ENCODE measurements at regions not wholly inside any gene's neighbourhood (a gene's known extent, or its start where the extent isn't known, plus 50 kb on each side); places are given as distances from the start of the nearest gene placed in this dataset.

DNA sequence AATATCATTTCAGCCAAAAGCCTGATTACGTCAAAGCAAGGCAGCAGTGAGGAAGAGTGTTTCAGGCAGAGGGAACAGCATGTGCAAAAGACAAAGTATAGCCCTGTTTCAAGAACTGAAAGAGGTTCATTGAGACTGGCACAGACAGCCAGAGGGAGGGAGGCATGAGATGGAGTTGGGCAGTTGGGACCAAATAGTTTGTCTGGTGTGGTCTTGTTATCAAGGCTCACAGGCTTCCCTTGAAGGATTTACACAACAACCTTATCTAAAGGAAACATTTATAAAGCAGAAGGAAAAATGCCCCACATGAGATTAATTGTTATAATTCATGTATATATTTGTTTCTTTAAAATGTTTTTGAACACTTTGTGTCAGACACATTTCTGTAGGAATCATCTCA, 253.3 kb downstream of the DMAC1 start:
- no peaks in the 10 kb centered on the region for H3K4me1 ChIP-seq (ENCODE audit: insufficient read depth, low read length)
- H3K27me3 ChIP-seq (ENCODE audit: control insufficient read depth in 1 of 2, insufficient read depth in 2 of 2, low read length in 2 of 2): no peaks in the 10 kb centered on the region
- no peak for FAIRE-seq
- H3K9me3 ChIP-seq (ENCODE audit: low read length): no peaks in the 10 kb centered on the region
- ChIA-PET CTCF (ENCODE audit: low intra/inter-chr PET ratio, low total read pairs) (no interaction called here), POLR2A (no interaction called here)
- no peaks in the 10 kb centered on the region for H3K79me2 ChIP-seq (ENCODE audit: insufficient read depth, low read length)
- DNase-seq (ENCODE audit: low spot score): no peak
- 0% methylated on average over 1 of the region's 1 CpG for WGBS (ENCODE audit: low lambda C conversion rate)
- no peak for ATAC-seq
- H3K36me3 ChIP-seq (replicated peaks in 1 of 2; ENCODE audit: control insufficient read depth in 1 of 2, insufficient read depth in 2 of 2, low read length in 2 of 2): no peaks in the 10 kb centered on the region
- no peak overlapping the region for H3K4me3 ChIP-seq (replicated peaks in 1 of 3; ENCODE audit: insufficient read depth in 1 of 3, low read depth in 2 of 3, low read length in 3 of 3)
- H4K20me1 ChIP-seq (ENCODE audit: insufficient read depth, low read length): no peaks in the 10 kb centered on the region
- H3K4me2 ChIP-seq (ENCODE audit: low read depth, low read length): no peak overlapping the region
- H2AFZ ChIP-seq (ENCODE audit: low read length): no peak overlapping the region
- in situ Hi-C loops (cut with HindIII; ENCODE audit: extremely low pct_ligation_motif_present, low pct_unique_long_range_greater_than_20kb) (loop anchor here (25.0 kb wide), 1 partner anchor 634 kb away; no protein-coding TSS in a partner anchor), intact Hi-C loops (cut with micrococcal nuclease; ENCODE audit: unreplicated experiment) (no loop called here)
- no peak overlapping the region for H3K27ac ChIP-seq (ENCODE audit: extremely low read length, insufficient read depth, low read length)
- H3K9ac ChIP-seq (ENCODE audit: insufficient read depth, low read depth, low read length): no peak overlapping the region
- TF ChIP-seq ARID3A (IDR thresholded peaks at IDR 0.05; ENCODE audit: low read depth, low read length) (no peak), ZNF562 (CRISPR knock-in tag; IDR thresholded peaks at IDR 0.05; ENCODE audit: borderline replicate concordance) (no peak), RFX1 (IDR thresholded peaks at IDR 0.05) (no peak), ZNF782 (CRISPR knock-in tag; IDR thresholded peaks at IDR 0.05; ENCODE audit: borderline replicate concordance) (no peak), ZFYVE20 (CRISPR knock-in tag; IDR thresholded peaks at IDR 0.05; ENCODE audit: borderline replicate concordance, low read depth) (no peak), ZBTB3 (CRISPR knock-in tag; IDR thresholded peaks at IDR 0.05; ENCODE audit: borderline replicate concordance, low read depth) (no peak), ARHGAP35 (CRISPR knock-in tag; IDR thresholded peaks at IDR 0.05; ENCODE audit: borderline replicate concordance) (no peak), ZNF839 (CRISPR knock-in tag; IDR thresholded peaks at IDR 0.05; ENCODE audit: borderline replicate concordance) (no peak), MAX (IDR thresholded peaks at IDR 0.05) (no peak), GPN1 (CRISPR knock-in tag; IDR thresholded peaks at IDR 0.05; ENCODE audit: borderline replicate concordance) (no peak), ATF5 (CRISPR knock-in tag; IDR thresholded peaks at IDR 0.05; ENCODE audit: low read depth) (no peak), REPIN1 (CRISPR knock-in tag; IDR thresholded peaks at IDR 0.05; ENCODE audit: borderline replicate concordance, low read depth) (no peak), MEF2D (CRISPR knock-in tag; IDR thresholded peaks at IDR 0.05) (no peak), MYC (CRISPR knock-in tag; IDR thresholded peaks at IDR 0.05; ENCODE audit: borderline replicate concordance) (no peak), RAD51 (IDR thresholded peaks at IDR 0.05; ENCODE audit: borderline replicate concordance) (no peak), ZSCAN20 (CRISPR knock-in tag; IDR thresholded peaks at IDR 0.05; ENCODE audit: borderline replicate concordance) (no peak), GTF2F1 (IDR thresholded peaks at IDR 0.05; ENCODE audit: low read length) (no peak)
- TF ChIP-seq, protein P1, sequence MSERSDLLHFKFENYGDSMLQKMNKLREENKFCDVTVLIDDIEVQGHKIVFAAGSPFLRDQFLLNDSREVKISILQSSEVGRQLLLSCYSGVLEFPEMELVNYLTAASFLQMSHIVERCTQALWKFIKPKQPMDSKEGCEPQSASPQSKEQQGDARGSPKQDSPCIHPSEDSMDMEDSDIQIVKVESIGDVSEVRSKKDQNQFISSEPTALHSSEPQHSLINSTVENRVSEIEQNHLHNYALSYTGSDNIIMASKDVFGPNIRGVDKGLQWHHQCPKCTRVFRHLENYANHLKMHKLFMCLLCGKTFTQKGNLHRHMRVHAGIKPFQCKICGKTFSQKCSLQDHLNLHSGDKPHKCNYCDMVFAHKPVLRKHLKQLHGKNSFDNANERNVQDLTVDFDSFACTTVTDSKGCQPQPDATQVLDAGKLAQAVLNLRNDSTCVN (CRISPR knock-in tag; IDR thresholded peaks at IDR 0.05; ENCODE audit: borderline replicate concordance): no peak
- no TSS peak for BruUV-seq (replicated peaks)

Measured in HepG2 (cell line).